Gastrocnemius medialis (tissue), 4 donors: ENCODE measurements at regions not wholly inside any gene's neighbourhood (a gene's known extent, or its start where the extent isn't known, plus 50 kb on each side); places are given as distances from the start of the nearest gene placed in this dataset.

Experiments
- ATAC-seq, 2 donors: fragments of 150-250 bp; one replicate each; pipeline ENCODE4 v1.9.1; 2016
- DNase-seq, 2 donors: peaks; one replicate each; pipeline ENCODE4 v3.0.0-alpha.2; 2019
- H3K27ac ChIP-seq, 4 donors: fragments of 200-600 bp; sonication (generic); 1 replicate in 1 of 4; 2 replicates in 3 of 4; pipeline ENCODE4 v1.5.1; 2016 to 2018; ENCODE audit warnings: mild to moderate bottlenecking in 2 of 4, moderate library complexity in 1 of 4
- H3K27me3 ChIP-seq, 3 donors: fragments of 200-600 bp; sonication (generic) in 2 of 3; 1 replicate in 1 of 3; 2 replicates in 2 of 3; pipeline versions ENCODE4 v1.5.1 to v1.6.0; 2016 to 2019; ENCODE audit warnings: mild to moderate bottlenecking in 1 of 3, moderate library complexity in 1 of 3
- H3K36me3 ChIP-seq, 2 donors: fragments of 200-600 bp; sonication (generic) in 1 of 2; one replicate each; pipeline ENCODE4 v1.5.1; 2017 to 2018
- H3K4me1 ChIP-seq, 2 donors: fragments of 200-600 bp; sonication (generic) in 1 of 2; one replicate each; pipeline ENCODE4 v1.5.1; 2016 to 2017; ENCODE audit warnings: mild to moderate bottlenecking in 2 of 2
- H3K4me3 ChIP-seq, 4 donors: fragments of 200-600 bp; sonication (generic) in 3 of 4; 1 replicate in 1 of 4; 2 replicates in 3 of 4; pipeline ENCODE4 v1.5.1; 2016 to 2019; ENCODE audit warnings: mild to moderate bottlenecking in 2 of 4
- H3K9me3 ChIP-seq, 3 donors: fragments of 200-600 bp; sonication (generic) in 2 of 3; 1 replicate in 1 of 3; 2 replicates in 2 of 3; pipeline ENCODE4 v1.5.1; 2016 to 2019
- POLR2A ChIP-seq, 2 donors: fragments of 450-650 bp; IDR thresholded peaks; one replicate each; pipeline ENCODE4 v1.6.1; 2017; ENCODE audit warnings: antibody characterized with exemption in 2 of 2, mild to moderate bottlenecking in 2 of 2, moderate library complexity in 2 of 2
- in situ Hi-C, 4 donors: fragments of 200-750 bp; cut with MboI; loops; one replicate each; pipeline versions ENCODE4 v1.15.0 to v1.8.0; 2017; ENCODE audit warnings: low sequenced_read_pairs in 4 of 4
- intact Hi-C: fragments of 100-400 bp; cut with DNase I; formaldehyde crosslinking; loops from one replicate; pipeline ENCODE4 v1.15.1; 2023; ENCODE audit warnings: low total_unique reads
- TF ChIP-seq, protein P1 (sequence below), 5 experiments: fragments of 450-650 bp in 3 of 5; fragments of 200-600 bp in 2 of 5; sonication (generic) in 2 of 5; IDR thresholded peaks in 4 of 5; conservative IDR thresholded peaks in 1 of 5; 1 replicate in 4 of 5; 2 replicates in 1 of 5; pipeline ENCODE4 v1.5.1; 2016 to 2019; ENCODE audit warnings: antibody characterized with exemption in 5 of 5, mild to moderate bottlenecking in 3 of 5, moderate library complexity in 3 of 5

- peaks cover 2 to 15% (median 9%) of the 10 kb centered on the region in 3 donors for H3K27me3 ChIP-seq
- TF ChIP-seq, protein P1, sequence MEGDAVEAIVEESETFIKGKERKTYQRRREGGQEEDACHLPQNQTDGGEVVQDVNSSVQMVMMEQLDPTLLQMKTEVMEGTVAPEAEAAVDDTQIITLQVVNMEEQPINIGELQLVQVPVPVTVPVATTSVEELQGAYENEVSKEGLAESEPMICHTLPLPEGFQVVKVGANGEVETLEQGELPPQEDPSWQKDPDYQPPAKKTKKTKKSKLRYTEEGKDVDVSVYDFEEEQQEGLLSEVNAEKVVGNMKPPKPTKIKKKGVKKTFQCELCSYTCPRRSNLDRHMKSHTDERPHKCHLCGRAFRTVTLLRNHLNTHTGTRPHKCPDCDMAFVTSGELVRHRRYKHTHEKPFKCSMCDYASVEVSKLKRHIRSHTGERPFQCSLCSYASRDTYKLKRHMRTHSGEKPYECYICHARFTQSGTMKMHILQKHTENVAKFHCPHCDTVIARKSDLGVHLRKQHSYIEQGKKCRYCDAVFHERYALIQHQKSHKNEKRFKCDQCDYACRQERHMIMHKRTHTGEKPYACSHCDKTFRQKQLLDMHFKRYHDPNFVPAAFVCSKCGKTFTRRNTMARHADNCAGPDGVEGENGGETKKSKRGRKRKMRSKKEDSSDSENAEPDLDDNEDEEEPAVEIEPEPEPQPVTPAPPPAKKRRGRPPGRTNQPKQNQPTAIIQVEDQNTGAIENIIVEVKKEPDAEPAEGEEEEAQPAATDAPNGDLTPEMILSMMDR (IDR thresholded peaks at IDR 0.05 in 4 of 5, conservative IDR thresholded peaks at IDR 0.05 in 1 of 5) = no peak
- intact Hi-C loops (no loop called here), in situ Hi-C loops (no loop called here)
- no peak for ATAC-seq
- H3K4me1 ChIP-seq = no peaks in the 10 kb centered on the region
- H3K9me3 ChIP-seq = no peaks in the 10 kb centered on the region
- no peak for DNase-seq
- no peak overlapping the region for H3K4me3 ChIP-seq
- H3K36me3 ChIP-seq = no peaks in the 10 kb centered on the region
- no peak overlapping the region for H3K27ac ChIP-seq
Measured at GRCh38 chr22:49663823-49664222, 163.8 kb downstream of the BRD1 start.

DNA sequence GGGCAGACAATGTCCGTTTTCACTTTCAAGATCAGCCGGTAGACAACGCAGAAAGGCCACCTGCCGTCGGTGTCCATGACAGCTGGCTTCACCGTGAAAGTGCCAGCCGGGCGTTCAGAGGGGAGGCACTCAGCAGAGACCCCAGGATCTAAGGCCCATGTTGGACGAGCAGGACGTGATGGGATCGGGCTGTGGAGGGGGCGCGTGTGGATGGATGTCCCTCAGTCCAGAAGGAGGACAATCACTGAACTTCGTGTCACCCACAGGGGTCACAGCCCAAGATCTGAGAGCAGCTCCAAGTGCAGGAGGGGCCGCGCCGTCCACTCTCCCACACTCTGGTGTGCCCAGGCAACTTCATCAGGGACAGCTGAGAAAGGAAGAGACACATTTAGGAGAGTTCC, 164.4 kb downstream of the BRD1 start:
- no peaks in the 10 kb centered on the region for H3K36me3 ChIP-seq
- no peak overlapping the region for H3K27ac ChIP-seq
- ATAC-seq (no peak), DNase-seq (no peak)
- in situ Hi-C loops = no loop called here
- TF ChIP-seq, protein P1 (IDR thresholded peaks at IDR 0.05 in 4 of 5, conservative IDR thresholded peaks at IDR 0.05 in 1 of 5) = no peak
- no peak for TF ChIP-seq POLR2A (IDR thresholded peaks at IDR 0.05)
- intact Hi-C loops = no loop called here
- H3K4me3 ChIP-seq = no peak overlapping the region
- no peaks in the 10 kb centered on the region for H3K4me1 ChIP-seq
- peaks cover 2 to 10% (median 7%) of the 10 kb centered on the region in 3 donors for H3K27me3 ChIP-seq
- no peaks in the 10 kb centered on the region for H3K9me3 ChIP-seq

- TF ChIP-seq, protein P1 (IDR thresholded peaks at IDR 0.05 in 4 of 5, conservative IDR thresholded peaks at IDR 0.05 in 1 of 5) = no peak
- no peak for TF ChIP-seq POLR2A (IDR thresholded peaks at IDR 0.05)
- intact Hi-C loops = no loop called here
- ATAC-seq (no peak), DNase-seq (no peak)
- Histone ChIP-seq H3K4me3 (no peak overlapping the region), H3K36me3 (no peaks in the 10 kb centered on the region), H3K4me1 (no peaks in the 10 kb centered on the region), H3K27ac (no peak overlapping the region), H3K9me3 (no peaks in the 10 kb centered on the region), H3K27me3 (peaks cover 2 to 7% (median 4%) of the 10 kb centered on the region in 3 donors)
- in situ Hi-C loops = no loop called here
Measured at GRCh38 chr22:49662681-49663080, 165.0 kb downstream of the BRD1 start.

DNA sequence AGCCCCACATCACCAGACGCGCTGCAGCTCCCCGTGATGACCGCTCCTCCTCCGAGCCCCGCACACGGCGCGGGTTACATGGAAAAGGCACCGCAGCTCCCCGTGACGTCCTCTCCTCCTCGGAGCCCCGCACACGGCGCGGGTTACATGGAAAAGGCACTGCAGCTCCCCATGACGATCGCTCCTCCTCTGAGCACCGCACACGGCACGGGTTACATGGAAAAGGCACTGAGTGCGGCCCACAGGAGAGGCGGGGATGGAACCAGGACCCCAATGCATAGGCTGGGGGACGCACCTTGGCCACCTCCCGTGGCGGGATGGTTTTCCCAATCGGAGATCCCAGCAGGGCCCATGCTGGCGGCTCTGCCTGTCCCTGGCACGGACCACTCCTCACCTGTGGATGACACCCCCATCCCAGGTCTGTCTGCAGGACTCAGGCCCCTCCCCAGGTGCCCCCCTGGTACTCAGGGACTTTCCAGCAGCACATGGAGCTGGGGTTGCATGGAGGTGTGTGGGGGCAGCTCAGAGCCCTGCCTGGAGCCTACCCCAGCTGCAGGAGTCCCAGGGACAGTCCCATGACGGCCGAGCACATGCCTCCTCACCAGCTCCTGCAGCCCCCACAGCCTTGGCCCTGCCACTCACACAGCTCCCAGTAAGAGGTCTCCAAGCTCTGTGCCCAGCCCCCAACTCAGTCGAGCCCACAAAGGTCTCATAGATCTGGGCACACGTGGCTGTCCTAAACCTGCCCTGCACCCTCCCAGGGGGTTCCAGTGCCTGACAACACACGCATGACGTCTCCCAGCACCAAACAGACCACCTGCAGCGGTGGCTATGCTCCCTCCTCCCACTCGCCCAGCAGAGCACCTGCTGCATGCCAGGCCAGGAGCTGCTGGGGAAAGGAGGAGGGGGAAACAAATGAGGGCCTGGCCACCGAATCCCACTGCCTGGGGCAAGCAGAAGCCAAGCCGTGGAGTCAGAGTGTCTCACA, 166.6 kb downstream of the BRD1 start:
- ATAC-seq (no peak), DNase-seq (no peak)
- Histone ChIP-seq H3K4me3 (no peak overlapping the region), H3K4me1 (no peaks in the 10 kb centered on the region), H3K36me3 (no peaks in the 10 kb centered on the region), H3K27me3 (peaks cover 2 to 4% (median 4%) of the 10 kb centered on the region in 3 donors), H3K9me3 (no peaks in the 10 kb centered on the region), H3K27ac (no peak overlapping the region)
- in situ Hi-C loops (no loop called here), intact Hi-C loops (no loop called here)
- TF ChIP-seq, protein P1 (IDR thresholded peaks at IDR 0.05 in 4 of 5, conservative IDR thresholded peaks at IDR 0.05 in 1 of 5) = no peak
- no peak for TF ChIP-seq POLR2A (IDR thresholded peaks at IDR 0.05)
